Smooth muscle cell (in vitro differentiated cells): ENCODE measurements at regions not wholly inside any gene's neighbourhood (a gene's known extent, or its start where the extent isn't known, plus 50 kb on each side); places are given as distances from the start of the nearest gene placed in this dataset.
"Not testable (repeated sequence)": the region's sequence is repeated elsewhere in the genome, so short reads cannot be mapped to it uniquely, and the experiment has no call there.

Source experiments
- DNase-seq: peaks from one replicate; lab custom pipeline; 2025; ENCODE audit not compliant: unreplicated experiment; lab: John Stamatoyannopoulos, UW
- H2AFZ ChIP-seq: fragments of 200-600 bp; sonication (generic); 2 replicates; pipeline ENCODE4 v1.6.0; 2016; ENCODE audit warnings: antibody characterized with exemption, low read depth, mild to moderate bottlenecking
- H3F3A ChIP-seq: fragments of 200-600 bp; sonication (generic); 2 replicates; pipeline ENCODE4 v1.6.0; 2017; ENCODE audit warnings: antibody characterized with exemption, low read depth
- H3K27ac ChIP-seq: fragments of 200-600 bp; sonication (generic); 2 replicates; pipeline ENCODE4 v1.5.1; 2016; ENCODE audit warnings: low read depth, mild to moderate bottlenecking
- H3K27me3 ChIP-seq: fragments of 200-600 bp; sonication (generic); 2 replicates; pipeline ENCODE4 v1.6.1; 2016; ENCODE audit warnings: low read depth, mild to moderate bottlenecking
- H3K36me3 ChIP-seq: fragments of 200-600 bp; sonication (generic); 2 replicates; pipeline ENCODE4 v1.5.1; 2016; ENCODE audit warnings: low read depth
- H3K4me1 ChIP-seq: fragments of 200-600 bp; sonication (generic); 2 replicates; pipeline ENCODE4 v1.5.1; 2016; ENCODE audit warnings: low read depth
- H3K4me2 ChIP-seq: fragments of 200-600 bp; sonication (generic); 2 replicates; pipeline ENCODE4 v1.6.0; 2016; ENCODE audit warnings: mild to moderate bottlenecking
- H3K4me3 ChIP-seq: fragments of 200-600 bp; sonication (generic); 2 replicates; pipeline ENCODE4 v1.5.1; 2016; ENCODE audit warnings: mild to moderate bottlenecking
- H3K79me2 ChIP-seq: fragments of 200-600 bp; sonication (generic); 2 replicates; pipeline ENCODE4 v1.6.0; 2016; ENCODE audit warnings: low read depth, mild to moderate bottlenecking
- H3K9ac ChIP-seq: fragments of 200-600 bp; sonication (generic); 2 replicates; pipeline ENCODE4 v1.6.0; 2016; ENCODE audit warnings: low read depth
- H3K9me3 ChIP-seq: fragments of 200-600 bp; sonication (generic); replicated peaks from 2 replicates; pipeline ENCODE4 v1.5.1; 2016; ENCODE audit warnings: low read depth
- H4K20me1 ChIP-seq: fragments of 200-600 bp; sonication (generic); 2 replicates; pipeline ENCODE4 v1.6.0; 2016; ENCODE audit warnings: low read depth
- WGBS: methylation state at CpG from one replicate; pipeline ENCODE4 v1.1.7; 2016; ENCODE audit warnings: low lambda C conversion rate; 5-methylcytosine and 5-hydroxymethylcytosine counted together
- TF ChIP-seq, protein P1 (sequence below): fragments of 200-600 bp; sonication (generic); IDR thresholded peaks from 2 replicates; pipeline ENCODE4 v1.5.1; 2017; ENCODE audit warnings: borderline replicate concordance, mild to moderate bottlenecking, antibody characterized with exemption; ENCODE audit not compliant: insufficient read depth, poor library complexity, severe bottlenecking

GRCh38 chr4:30116401-30116800 lies 603.8 kb upstream of the PCDH7 start:
- no peaks in the 10 kb centered on the region for H3K9me3 ChIP-seq
- H3K36me3 ChIP-seq: no peaks in the 10 kb centered on the region
- H4K20me1 ChIP-seq: no peaks in the 10 kb centered on the region
- H3K27ac ChIP-seq: no peak overlapping the region
- no peaks in the 10 kb centered on the region for H3K79me2 ChIP-seq
- no peaks in the 10 kb centered on the region for H3F3A ChIP-seq
- H3K9ac ChIP-seq: no peak overlapping the region
- no peak for DNase-seq
- H3K27me3 ChIP-seq: no peaks in the 10 kb centered on the region
- TF ChIP-seq, protein P1, sequence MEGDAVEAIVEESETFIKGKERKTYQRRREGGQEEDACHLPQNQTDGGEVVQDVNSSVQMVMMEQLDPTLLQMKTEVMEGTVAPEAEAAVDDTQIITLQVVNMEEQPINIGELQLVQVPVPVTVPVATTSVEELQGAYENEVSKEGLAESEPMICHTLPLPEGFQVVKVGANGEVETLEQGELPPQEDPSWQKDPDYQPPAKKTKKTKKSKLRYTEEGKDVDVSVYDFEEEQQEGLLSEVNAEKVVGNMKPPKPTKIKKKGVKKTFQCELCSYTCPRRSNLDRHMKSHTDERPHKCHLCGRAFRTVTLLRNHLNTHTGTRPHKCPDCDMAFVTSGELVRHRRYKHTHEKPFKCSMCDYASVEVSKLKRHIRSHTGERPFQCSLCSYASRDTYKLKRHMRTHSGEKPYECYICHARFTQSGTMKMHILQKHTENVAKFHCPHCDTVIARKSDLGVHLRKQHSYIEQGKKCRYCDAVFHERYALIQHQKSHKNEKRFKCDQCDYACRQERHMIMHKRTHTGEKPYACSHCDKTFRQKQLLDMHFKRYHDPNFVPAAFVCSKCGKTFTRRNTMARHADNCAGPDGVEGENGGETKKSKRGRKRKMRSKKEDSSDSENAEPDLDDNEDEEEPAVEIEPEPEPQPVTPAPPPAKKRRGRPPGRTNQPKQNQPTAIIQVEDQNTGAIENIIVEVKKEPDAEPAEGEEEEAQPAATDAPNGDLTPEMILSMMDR: no peak
- H3K4me3 ChIP-seq: no peak overlapping the region
- no peak overlapping the region for H3K4me2 ChIP-seq
- no peak overlapping the region for H2AFZ ChIP-seq
- no peaks in the 10 kb centered on the region for H3K4me1 ChIP-seq
- 62% methylated on average over 4 of the region's 4 CpGs for WGBS

DNA sequence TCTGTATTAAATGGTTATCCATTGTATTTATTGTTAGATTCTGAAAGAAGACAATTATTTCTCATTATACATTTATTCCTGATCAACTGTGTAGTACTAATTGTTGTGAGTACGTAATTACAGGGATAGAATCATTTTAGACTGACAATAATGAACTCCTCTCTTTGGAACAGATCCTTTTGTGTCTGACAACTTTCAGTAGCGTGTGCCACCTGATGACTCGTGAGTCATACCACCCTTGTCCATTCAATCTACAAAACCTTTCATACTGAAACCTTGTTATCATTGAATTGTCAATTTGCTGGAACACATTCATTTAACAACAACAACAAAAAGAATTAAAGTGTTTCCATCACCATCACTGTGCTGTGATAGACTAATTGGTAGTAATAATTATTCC lies 602.7 kb upstream of the PCDH7 start:
- H3F3A ChIP-seq: no peaks in the 10 kb centered on the region
- WGBS: 82% methylated on average over 3 of the region's 3 CpGs
- H3K27me3 ChIP-seq: no peaks in the 10 kb centered on the region
- TF ChIP-seq, protein P1: no peak
- no peaks in the 10 kb centered on the region for H3K9me3 ChIP-seq
- H3K79me2 ChIP-seq: no peaks in the 10 kb centered on the region
- H3K36me3 ChIP-seq: no peaks in the 10 kb centered on the region
- H3K4me3 ChIP-seq: no peak overlapping the region
- no peak overlapping the region for H3K9ac ChIP-seq
- DNase-seq: no peak
- H3K4me2 ChIP-seq: no peak overlapping the region
- H4K20me1 ChIP-seq: no peaks in the 10 kb centered on the region
- H3K27ac ChIP-seq: no peak overlapping the region
- H2AFZ ChIP-seq: no peak overlapping the region
- no peaks in the 10 kb centered on the region for H3K4me1 ChIP-seq

DNA sequence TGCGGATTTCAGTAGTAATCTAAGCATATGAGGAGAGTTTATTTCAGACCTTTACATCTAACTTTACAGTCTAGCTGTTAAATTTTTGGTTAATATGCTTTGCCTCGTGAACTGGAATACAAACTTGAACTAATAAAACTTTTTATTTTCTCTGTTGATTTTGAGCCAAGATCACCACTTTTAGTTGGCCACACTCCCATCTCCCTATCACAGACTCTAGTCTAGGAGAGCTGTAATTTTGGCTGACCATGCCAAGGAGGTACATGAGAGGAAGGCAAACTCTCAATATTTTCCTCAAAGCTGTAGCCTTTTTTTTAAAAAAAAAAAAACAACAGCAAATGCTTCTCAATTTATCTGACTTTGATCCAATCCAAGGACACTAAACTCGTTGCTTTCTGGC lies 597.5 kb upstream of the PCDH7 start:
- Histone ChIP-seq H3K4me2 (no peak overlapping the region), H3K79me2 (no peaks in the 10 kb centered on the region), H3K36me3 (no peaks in the 10 kb centered on the region), H3K4me3 (no peak overlapping the region), H3K27me3 (no peaks in the 10 kb centered on the region), H3K9ac (no peak overlapping the region), H3K9me3 (no peaks in the 10 kb centered on the region), H3K27ac (no peak overlapping the region), H4K20me1 (no peaks in the 10 kb centered on the region), H3F3A (no peaks in the 10 kb centered on the region), H2AFZ (no peak overlapping the region), H3K4me1 (no peaks in the 10 kb centered on the region)
- DNase-seq: no peak
- 88% methylated on average over 3 of the region's 3 CpGs for WGBS
- TF ChIP-seq, protein P1: no peak

- not testable (repeated sequence) for H3K9me3 ChIP-seq, H3K79me2 ChIP-seq, H3K4me1 ChIP-seq, H3K4me3 ChIP-seq, H3K4me2 ChIP-seq, H4K20me1 ChIP-seq, H3K27me3 ChIP-seq, H3K9ac ChIP-seq, H3K27ac ChIP-seq, H3K36me3 ChIP-seq, H2AFZ ChIP-seq, H3F3A ChIP-seq, DNase-seq
- 95% methylated on average over 1 of the region's 2 CpGs for WGBS
Measured at GRCh38 chr4:30124621-30125020, 595.5 kb upstream of the PCDH7 start.
